Renal cortical epithelial cell (primary cell): ENCODE measurements at regions not wholly inside any gene's neighbourhood (a gene's known extent, or its start where the extent isn't known, plus 50 kb on each side); places are given as distances from the start of the nearest gene placed in this dataset.

Experiments
- DNase-seq: peaks from one replicate; pipeline ENCODE4 v3.0.0-alpha.2; 2011; ENCODE audit warnings: low read depth

DNA sequence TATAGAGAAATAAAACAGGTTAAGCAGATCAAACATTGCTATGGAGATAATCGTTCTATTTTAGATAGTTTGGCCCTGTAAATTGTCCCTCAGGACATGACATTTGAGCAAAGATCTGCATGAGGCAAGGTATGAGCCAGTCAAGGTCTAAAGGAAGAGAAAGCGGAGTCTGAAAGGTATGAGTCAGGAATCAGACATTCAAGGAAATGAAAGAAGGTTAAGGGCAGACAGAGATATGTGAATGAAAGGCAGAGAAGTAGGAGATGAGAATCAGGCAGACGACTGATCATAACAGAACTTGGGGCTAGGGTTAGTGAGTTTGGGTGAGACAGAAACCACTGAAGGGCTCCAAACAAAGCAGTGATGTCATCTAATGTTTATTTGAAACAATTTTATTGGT is 775.8 kb downstream of the MAFB start:
- DNase-seq: no peak

DNA sequence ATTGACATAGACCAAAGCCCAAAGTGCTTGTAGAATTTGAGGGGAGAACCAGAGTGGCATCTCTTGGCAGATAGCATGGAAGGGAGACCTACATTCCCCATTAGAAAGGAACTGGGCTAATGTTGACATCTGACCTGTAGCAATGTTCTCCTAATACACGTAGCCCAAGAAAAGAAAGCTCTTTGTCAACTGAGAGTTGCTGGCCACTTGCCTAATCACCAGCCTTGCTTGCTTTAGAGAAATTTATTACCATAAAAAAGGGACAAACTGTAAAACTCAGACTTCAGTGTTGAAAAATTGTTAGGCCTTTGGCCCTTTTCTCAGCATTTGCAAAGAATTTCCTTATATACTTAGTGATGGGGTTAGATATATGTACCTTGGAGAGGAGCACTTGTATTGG is 777.5 kb downstream of the MAFB start:
- DNase-seq: no peak

DNA sequence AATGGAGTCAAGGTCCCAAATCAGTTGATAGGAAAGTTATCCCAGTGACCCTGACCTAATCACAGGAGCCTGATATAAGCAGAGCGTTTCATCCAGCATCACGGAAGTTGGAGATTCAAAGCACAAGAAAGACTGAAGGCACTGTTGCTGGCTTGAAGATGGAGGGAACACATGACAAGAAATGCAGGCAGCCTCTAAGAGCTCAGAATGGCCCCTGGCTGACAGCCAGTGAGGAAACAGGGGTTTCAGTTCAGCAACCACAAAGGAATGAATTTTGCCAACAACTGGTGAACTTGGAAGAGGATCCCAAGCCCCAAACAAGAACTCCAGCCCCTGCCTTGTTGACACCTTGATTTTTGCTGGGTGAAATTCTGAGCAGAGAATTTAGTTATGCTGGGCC is 778.5 kb downstream of the MAFB start:
- DNase-seq: no peak

DNA sequence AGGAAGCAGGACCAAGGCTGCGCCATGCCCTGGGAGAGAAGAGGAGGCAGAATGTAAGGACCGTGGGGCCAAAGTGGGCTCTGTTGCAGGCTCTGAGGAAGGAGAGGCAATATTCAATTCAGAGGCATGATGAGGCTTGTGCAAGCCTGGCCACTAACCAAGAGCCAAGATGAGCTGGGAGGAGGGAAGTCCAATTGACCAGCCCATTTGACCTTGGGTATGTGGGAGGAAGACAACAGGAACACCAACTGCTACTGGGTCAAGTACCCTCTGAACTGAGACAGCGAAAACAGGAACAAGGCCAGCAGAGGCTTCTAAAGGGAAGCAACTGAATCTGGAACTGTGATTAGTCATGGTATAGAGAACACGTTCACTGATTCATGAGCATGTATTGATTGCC is 779.6 kb downstream of the MAFB start:
- no peak for DNase-seq

DNA sequence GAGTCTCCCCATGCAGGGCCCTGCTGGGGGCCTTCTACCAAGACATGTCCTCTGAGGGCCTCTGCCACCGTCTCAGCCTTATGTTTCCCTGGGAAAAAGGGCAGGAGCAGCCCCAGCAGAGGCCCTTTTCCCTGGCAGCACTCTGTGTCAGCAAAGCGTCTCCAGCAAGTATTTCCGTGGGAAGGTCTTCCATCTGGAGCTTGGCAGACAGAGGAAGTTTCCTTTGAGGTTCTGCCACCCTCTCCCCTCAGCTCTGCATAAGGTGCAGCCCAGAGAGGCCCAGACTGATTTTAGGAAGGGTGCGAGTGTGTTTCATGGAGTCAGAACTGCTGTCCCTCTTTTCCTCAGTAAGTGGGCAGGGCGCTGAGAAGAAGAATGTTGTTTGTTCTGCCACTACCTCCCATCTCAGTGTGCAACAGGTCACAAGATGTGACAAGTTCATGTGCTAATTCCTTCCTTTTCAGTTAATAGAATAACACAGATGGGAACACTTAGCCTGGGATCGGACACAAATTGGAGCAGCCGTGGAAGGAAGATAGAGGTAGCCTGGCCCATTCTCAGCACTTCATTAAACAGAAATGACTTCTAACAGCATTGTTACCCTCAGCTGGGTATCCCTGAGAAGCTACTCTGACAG is 784.4 kb downstream of the MAFB start:
- no peak for DNase-seq

DNA sequence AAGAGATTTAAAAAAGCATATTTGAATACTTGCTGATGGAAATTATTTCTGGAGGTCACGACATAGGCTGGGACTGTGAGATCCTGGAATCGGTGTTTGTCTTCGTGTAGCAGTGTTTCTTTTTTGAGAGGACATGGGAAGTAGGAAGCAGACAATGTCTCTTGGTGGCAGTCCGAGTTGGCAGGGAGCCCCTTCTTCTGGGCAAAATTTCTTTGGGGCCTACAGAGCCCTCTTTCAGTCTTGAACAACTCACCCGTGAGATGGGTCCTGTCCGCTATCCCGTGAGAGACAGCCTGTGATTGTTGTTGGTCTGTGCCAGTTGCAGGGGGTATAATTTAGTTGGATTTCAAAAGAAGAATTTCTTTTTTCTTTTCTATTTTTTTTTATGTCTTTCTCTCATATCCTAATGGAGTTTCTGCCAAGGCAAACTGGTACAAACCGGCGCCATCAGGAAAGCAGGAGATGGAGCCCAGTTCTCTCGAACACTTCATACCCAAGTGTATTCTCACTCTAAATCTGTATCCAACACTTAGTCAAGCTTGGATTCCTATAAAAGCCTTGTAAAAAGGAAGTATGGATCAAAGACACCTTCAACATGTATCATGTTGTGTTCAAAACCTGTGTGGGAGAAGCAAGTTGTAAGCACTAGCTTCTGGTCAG is 785.1 kb downstream of the MAFB start:
- no peak for DNase-seq

DNA sequence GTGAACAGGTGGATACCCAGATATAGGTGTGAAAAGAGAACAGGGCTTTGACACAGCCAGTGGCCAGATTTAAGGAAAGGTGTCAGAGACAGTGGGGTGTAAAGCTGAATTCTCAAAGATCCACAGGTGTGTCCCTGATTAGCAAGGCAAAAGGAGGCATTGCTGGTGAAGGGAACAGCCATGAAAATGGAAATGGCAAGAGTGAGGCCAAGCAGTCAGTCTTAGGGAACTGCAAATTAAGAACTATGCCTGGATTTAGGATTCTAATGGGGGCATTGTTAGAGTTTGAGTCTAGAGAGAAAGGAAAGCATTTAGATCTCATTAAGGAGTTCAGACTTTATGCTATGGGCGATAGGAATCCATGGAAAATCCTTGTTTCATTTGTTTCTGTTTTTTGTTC is 789.2 kb downstream of the MAFB start:
- no peak for DNase-seq

DNA sequence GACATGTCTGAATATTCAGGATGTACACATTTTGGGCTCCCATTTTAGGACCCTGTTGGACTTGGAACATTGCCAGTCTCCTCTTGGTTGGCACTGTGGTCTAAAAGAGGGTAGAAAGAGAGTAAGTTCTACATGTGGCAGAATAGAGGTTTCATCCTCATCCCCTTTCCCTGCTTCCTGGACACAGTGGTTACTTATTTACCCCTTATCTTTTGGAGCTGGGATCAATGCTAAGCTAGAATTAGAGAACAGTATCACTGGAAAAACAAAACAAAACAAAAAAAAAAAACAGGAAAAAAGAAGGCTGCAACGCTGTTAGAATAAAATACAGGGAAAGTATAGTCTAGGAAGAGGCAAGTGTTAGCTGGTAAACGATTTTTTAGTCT is 790.6 kb downstream of the MAFB start:
- no peak for DNase-seq

DNA sequence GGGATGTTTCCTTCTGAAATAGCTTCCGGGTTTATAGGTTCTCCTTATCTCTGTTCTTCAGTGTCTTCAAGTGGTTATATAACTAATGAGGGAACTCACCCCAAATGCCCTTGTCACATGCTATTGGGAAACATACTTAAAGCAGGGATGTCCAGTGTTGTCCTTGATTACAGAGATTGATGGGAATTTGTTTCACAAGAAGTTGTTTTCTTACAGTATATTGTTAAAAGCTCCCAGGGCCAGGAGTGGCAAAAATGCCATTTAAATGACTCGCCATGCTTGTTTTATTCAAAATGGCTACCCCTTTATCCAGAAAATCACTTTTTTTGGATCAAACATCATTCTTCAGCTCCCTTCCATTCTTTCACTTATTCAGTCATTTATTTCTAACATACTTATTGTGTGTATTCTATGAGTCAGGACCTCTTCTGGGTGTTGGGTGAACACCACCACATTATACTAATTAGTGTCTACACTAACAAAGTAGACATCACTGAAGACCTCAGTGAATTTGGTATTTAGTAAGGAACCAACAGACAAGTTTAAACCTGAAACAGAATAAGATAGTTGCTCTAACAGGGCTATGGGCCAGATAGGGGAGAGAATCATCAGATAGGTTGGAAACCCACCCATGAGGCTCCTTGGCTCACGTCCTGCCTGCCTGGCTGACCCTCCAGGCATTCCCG is 791.1 kb downstream of the MAFB start:
- DNase-seq: no peak

DNA sequence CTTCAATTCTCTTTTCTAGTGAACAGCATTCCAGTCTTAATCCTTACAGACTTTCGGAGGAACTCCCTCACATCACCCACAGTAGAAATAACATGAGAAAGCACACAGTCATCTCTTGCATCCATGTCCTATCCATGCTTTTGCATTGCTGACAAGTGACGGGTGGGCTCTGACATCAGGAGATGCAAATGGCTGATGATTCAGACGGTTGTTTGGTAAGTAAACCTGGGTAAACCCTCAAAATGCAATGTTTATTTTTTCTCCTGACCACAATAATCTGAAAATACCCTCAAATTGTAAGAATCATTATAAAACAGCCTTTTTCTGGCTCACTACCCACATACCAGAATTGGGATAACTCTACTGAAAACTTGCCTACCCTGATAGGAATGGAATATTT is 792.0 kb downstream of the MAFB start:
- no peak for DNase-seq

DNA sequence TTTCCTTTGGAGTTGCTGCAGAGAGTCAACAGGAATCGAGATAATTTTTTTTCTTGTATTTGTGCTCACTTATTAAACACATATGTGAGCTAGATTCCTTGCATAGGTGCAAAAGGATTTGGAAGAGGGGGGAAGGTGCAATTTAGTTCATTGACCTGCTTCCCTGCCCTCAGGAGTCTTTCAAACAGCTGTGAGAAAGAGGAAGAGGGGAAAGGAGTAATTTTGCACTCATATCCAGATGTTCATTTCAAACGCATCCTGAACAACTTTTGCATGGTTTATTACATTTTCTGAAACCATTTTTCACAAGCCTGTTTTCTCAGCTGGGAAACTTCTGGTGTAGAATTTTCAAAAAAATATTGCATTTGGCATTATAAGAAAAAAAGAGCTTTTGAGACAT is 795.0 kb downstream of the MAFB start:
- no peak for DNase-seq

DNA sequence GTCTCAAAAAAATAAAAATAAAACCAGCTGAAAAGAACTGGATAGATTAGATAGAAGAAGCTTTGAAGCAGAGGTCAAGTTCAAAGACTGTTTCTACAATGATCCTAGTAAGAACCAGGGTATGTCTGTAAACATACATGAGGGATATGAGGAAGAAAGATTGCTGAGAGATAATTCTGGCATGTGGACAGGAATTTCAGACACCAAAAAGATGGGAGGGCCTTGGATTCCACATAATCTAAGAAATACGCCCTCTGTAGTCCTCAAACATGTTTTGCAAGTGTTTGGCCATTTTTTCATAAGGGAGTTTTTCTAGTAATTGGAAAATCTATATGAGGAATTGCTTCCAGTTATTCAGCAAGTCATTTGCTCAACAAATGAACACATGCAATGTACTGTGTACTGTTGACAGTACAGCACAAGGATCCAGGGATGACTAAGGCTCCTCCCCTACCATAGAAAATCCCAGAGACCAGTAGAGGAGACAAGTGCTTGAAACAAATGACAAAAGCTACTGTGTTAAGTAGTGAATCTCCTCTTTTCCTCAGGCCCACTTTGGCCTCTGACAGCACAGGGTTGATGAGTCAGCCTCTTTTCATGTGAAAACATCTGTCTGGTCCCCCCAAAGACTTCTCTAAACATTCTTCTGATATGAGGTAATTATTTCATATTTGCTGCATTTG is 795.9 kb downstream of the MAFB start:
- no peak for DNase-seq

DNA sequence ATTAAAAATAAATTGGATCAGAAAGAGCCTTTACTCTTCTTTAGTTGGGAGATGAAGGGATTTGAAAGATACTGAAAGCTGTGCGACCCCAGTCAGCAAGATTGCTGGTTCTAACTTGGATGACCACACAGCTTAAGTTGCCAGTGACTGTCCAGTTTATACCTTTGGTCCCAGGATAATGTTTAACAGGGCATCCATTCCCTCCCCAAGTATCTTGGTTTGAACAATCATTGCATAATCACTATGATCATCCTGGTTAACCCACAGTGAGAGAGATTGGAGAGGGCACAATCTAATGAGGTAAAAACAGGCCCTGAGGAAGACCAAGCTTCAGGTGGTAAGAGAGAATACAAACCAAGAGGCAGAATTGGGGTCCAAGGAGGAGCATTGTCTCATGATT is 798.3 kb downstream of the MAFB start:
- DNase-seq: no peak

DNA sequence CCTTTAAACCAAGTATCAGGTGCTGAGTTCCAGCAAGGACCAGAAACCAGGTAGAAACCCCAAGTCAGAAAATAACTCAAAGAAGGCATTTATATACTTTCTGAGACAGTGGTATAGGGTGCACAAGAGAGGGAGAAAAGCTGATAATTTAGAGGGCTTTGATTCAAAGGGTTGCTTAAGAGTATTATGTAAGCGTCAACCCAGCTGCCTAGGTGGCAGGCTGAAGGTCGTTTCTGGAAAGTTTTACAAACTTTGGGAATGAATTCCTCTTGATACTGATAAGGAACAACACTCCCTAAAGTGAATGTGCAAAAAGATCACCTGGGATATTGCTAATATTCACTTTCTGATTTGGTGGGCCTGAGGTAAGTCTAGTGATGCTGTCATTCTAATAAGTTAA is 800.7 kb downstream of the MAFB start:
- DNase-seq: no peak

DNA sequence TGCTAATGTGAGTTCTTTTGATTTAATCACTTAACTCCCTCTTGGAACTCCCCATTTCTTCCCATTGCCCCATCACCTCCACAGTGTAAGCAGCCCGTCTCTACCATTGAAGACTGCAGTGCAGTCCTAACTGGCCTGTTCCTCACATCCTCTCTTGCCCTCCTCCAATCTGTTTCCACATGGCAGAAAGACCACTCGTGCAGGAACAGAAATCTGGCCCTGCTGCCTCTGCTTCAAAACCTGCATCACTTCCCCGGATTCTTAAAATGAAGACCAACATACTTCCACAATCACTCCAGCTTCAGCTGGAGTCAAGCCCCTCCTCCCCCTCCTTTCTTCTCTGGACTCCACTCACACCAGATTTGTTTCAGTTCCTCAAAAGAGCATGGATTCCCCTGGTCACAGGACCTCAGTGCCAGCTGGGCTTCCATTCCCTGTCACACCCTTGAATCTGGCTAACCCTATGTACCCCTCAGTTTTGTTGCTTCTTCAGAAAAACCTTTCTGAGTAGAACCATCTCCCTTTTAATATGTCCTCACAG is 802.3 kb downstream of the MAFB start:
- no peak for DNase-seq

DNA sequence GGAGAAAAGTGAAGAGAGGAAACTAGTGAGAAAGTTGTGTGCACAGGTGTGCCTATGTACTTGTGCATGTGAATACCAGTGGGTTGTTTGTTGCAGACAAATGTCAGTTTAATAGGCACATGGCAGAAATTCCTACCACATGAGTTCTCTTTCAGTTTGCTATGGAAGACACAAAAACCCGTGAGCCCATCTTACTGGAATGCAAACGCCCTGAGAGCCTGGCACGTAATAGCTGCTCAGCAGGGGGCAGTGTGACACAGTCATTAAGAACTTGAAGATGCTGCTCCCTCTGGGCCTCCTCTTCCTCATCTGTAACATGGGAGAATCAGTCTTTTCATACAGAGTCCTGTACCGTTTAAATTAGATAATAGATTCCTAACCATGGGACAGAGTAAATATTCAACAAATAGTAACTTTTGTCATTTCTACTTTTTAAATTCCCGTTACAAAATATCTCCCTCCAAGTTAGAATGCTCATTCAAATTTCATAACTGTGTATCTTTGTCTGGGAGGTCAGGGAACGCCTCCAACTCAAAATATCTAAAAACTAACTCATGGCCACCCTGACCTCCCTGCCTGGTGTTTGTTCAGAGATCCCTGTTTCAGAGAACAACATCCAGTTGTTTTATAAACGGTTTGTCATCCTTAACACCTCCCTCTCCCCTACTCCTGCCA is 802.9 kb downstream of the MAFB start:
- DNase-seq: peak; percentile 42

DNA sequence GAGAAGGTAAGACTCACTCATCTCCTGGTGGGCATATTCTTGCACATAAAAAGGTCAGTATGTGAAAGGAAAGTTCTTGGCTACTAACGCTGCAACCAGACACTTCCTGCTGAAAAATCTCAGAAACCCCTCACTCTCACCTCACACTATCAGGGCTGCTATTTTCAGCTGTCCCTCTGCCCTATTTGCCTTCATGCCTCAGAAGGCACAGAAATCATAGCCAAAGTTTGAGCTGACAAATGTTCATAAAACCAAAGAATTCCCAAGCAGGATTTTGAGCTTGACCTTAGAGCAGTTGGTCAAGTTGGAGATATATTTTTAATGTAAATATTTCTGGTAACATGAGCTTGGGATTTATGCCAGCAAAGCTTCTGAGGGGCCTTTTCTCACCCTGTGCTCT is 806.2 kb downstream of the MAFB start:
- DNase-seq: no peak

DNA sequence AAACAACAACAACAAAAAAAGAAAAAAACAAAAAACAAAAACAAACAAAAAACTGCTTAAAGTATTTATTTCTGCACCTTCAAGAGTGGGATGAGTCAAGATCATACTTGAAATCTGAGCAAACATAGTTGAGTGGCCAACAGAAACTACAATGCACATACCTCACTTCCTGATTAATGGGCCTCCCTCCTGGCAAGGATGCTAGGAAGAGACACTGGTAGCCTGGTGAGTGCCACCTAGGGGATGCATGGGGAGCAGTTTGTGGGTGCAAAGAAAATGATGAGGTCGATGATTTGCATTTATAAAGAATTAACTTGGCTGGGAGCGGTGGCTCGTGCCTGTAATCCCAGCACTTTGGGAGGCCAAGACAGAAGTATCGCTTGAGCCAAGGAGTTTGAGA is 808.1 kb downstream of the MAFB start:
- DNase-seq: no peak

DNA sequence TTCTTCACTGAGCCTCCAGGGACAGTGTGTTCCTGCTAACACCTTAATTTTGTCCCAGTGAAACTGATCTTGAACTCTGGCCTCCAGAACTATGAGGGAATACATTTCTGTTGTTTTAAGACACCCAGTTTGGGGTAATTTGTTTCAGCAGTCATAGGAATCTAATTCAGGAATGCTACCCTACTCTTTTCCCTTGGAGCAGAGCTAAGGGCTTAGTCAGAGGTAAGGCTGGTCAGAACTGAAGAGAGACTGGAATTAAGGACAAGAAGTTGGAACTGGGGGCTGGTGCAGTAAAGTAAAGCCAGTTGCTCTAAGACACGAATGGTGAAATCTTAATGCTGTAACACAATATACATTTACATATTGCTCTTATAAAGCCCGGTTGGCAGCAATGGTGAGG is 809.7 kb downstream of the MAFB start:
- DNase-seq: no peak

DNA sequence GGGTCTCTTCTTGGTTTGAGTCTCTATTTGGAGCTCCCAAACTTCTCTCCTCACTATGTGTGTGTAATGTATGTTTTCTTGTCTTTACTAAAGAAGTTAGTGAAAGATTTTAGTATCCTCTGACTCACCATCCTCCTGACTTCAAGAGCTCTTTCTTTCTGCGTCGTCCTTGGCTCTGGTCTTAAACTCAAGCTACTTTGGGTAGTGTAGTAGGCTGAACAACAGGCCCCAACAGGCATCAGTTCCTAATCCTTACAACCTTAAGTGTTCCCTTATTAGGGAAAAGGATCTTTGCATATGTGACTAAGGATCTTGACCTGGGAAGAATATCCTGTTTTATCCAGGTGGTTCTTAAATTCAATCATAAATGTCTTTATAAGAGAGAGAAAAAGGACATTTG is 810.2 kb downstream of the MAFB start:
- no peak for DNase-seq

DNA sequence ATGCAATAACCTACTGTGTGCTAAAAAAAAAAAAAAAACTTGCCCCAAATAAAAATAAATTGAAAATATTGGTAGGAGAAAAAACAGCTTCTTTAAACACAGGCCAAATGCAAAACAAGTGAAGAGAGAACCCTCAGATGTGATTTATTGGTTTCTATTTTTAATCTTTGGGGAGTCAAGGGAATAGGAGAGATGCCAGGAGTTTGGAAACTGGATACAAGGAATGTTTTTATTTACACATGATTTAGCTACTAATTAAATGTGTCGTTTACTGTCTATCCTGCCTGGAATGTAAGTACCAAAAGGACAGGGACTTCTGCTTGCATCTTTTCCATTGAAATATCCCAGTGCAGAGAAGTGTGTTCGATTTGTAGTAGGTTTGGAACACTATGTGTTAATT is 810.7 kb downstream of the MAFB start:
- no peak for DNase-seq

DNA sequence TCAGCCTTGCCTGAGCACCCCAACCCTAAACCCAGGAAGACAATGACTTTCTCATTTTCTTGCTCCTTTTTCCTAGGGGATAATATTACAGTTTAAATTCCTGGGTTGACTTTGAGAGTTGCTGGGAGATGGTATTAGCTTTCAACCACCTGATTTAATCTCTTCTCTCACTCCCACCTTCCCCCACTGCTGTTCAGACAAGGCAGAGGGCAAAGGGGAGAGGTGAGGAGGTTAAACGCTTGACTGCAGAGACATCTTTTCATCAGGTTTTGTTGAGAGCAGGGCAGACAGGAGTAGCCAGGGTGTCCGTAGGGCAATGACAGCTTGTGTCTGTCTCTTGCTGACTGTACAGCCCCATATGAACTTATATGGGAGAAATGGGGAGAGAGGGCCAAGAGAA is 811.2 kb downstream of the MAFB start:
- no peak for DNase-seq
